AML-193 (cell line): ENCODE measurements at regions not wholly inside any gene's neighbourhood (a gene's known extent, or its start where the extent isn't known, plus 50 kb on each side); places are given as distances from the start of the nearest gene placed in this dataset.
A peak's percentile ranks its signal among the peaks of the same experiment; 100 is the strongest.

Experiments used
- DNase-seq, 2 experiments: peaks; one replicate each; lab custom pipeline; 2025; lab: John Stamatoyannopoulos, UW

DNA sequence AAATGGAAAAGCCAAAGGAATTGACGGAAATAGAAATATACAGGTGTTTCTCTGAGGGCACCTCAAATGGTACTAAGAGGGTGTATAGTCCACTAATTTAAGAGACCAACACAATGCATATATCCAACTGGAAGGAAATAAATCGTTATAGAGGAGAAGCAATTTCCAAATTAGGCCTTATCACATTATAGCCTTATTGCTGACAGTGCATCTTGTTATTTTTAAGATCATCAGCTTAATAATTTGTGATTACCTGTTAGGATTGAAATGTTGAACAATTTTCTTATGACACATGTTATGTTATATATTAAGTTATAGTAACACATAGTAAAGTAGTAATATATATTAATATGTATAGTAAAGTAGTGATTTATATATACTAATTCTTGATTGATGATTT, 915.7 kb upstream of the PCDH9 start:
- no peak for DNase-seq

DNA sequence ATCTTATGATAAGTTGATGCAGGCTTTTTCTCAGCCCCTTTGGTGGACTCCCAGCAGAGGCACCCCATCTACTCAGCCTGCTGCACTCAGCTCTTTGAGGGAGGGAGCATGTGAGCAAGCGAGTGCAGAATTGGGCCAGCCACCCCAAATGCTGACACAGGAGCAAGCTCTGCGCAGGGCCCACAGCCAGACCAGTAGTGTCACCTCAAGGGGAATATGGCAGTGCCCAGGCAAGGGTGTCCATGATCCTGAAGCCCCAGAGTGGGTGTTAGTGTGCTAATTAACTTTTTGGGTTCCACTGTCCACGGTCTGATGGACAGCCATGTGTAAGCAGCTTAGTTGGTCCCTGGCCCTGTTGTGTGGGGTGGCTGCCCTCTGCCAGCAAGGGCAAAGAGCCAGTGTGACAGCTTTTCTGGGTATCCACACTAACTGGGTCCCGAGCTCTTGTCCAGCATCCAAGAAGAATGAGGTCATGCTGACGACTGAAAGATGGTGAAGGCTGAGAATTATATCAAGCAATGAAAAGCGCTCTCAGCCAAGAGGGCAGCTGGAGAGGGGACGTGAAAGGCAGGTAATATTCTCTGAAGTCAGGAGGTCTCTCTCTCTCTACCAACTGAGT, 898.3 kb upstream of the PCDH9 start:
- DNase-seq: no peak

DNA sequence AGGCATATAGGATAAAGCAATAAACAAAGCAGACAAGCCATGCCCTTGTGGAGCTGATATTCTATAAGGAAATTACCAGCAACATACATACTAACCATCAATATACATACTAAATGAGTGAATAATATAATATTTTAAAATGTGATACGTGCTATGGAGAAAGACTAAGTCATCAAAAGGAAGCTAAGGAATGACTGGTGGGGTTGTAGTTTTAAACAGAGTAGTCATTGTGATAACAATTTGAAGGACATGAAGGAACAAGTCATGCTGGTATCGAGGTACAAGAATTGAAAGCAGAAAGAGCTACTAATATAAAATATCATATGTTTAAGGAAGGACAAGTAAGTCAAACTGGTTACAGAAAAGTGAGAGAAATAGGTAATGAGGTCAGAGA, 894.9 kb upstream of the PCDH9 start:
- DNase-seq: no peak

DNA sequence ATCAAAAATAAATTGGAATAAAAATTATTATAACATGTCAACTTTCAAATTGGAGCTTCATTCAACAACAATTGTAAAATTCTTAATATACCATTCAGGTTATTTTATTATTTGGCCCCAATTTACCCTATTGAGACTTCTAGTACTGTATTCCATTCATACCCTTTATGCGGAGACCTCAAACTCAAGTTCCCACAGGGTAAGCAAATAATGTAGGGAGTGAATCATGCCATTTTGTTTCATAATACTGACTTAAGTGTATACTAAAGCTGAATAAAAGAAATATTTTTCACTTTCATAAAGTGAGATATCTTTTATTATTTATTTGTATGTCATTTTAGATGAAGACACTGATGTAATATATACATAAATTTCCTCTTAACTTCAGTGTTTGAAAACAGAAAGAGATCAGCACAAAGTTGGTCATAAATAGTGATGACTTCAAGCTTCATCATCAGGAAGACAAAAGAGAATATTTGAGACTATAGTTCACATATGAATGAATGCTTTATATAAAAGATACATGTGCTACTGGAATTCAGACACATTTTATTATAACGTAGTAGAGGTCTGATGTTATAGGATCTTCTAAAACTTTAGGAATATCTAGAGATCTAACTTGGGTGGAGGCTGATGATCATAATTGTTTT, 894.4 kb upstream of the PCDH9 start:
- no peak for DNase-seq

DNA sequence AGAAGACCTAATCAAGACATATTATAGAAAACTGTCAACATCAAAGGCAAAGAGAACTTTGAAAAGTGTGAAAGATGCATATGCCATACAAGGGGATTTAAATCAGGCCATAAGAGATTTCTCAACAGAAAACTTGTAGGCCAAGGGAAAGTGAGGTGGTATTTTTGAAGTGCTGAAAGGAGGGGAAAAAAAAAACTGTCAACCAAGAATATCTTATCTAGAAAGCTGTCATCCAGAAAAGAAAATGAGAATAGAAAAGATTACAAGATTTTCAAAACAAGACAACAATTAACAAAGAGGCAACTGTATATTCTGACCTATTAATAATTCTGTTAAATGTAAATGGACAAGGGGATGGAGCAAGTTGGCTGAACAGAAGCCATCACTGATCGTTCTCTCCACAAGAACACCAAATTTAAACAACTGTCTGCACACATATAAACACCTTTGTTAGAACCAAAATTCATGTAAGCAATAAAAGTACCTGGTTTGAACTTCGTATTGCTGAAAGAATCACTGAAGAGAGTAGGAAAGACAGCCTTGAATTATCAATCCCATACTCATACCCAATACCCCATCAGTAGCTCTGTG, 880.1 kb upstream of the PCDH9 start:
- DNase-seq: no peak

DNA sequence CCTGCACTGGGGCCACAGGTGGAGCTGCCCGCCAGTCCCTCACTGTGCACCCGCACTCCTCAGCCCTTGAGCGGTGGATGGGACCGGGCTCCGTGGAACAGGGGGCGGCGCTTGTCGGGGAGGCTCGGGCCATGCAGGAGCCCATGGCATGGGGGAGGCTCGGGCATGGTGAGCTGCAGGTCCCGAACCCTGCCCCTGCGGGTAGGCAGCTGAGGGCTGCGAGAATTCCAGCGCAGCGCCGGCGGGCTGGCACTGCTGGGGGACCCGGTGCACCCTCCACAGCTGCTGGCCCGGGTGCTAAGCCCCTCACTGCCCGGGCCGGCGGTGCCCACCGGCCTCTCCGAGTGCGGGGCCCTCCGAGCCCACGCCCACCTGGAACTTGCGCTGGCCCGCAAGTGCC, 877.5 kb upstream of the PCDH9 start:
- DNase-seq: no peak

DNA sequence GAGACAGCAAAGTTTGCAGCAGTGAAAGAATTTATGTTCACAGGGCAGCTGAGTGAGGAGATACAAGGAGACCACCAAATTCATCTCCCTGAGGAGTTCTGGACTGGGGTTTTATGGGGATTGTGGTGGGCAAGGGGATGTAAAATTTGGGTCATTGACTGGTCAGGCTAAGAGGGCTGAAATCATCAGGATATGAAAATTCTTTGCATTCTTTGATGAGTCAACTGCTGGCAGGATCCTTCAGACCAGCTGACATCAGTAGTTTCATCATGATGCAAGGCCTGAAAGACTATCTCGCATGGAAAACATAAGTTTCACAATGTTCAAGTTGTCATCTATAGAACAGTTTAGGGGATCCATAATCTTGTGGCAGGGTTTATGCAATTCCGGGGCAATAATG, 869.5 kb upstream of the PCDH9 start:
- no peak for DNase-seq

DNA sequence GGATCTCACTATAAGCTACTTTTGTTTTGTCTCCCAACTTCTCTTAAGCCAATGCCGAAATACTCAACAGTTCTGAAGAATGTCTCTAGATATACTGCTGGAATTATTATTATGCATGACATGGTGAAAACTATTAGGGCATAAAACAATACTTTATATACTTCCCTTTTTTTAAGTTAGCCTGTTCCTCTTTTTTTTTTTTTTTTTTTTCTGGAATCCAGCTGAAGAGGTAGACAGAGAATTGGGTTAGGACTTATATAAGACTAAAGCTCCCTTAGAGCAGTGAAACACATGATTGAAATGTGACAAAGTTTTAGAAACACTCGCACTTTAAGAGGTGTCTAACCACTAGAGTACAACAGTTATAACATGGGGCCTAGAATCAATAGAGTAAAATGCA, 850.9 kb upstream of the PCDH9 start:
- DNase-seq: peak; percentile 8 to 33

DNA sequence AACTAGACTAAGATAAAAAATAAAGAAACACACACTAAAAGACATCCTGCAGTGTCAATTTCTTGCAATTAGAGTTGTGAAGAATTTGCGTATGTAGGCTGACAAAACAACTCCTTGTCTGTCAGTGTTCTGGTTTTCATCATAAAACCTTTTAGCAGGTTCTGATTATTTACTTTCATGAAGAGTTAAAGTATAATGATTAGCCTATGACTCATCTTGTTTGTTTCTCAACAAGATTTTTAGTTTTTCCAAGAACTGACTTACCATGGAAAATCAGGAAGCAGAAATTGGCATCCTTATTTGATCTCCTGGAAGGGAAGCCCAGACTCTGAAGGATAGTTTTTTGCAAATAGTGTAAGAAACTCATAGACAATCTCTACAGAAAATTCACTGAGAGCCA, 848.7 kb upstream of the PCDH9 start:
- no peak for DNase-seq

DNA sequence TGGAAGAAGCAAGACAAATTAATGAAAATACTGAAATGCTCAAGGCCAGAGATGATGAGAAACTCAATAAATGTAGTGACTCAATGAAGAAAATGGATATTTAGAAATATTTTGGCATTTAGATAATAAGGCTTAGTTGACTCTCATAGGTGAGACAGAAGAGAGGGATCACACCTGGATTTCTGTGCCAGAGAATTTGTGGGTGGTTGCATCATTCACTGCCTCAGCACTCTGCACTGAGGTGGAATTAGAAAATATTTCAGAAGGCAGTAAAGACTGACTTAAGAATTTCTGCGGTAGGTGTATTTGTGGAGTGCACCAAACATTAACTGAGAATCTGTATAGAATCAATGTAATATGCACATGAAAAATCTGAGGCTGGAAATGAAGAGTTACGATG, 848.3 kb upstream of the PCDH9 start:
- DNase-seq: no peak

DNA sequence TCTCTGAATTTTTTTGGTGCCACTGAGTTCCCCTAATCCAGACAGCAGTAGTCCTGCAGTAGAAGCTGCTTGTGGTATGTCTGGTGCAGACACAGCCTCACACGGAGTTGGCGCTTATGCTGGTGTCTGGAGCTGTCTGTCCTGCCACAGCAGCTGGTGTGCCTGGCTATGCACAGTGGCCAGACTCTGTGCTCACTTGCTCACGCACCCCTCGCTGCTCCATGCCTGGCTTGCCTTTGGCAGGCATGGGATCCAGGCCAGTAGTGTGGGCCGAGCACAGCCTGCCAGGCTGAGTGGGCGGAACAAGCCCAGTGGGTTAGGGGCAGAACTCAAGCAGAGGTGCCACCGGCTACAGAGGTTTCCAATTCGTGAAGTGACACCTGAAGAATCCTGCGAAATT, 845.9 kb upstream of the PCDH9 start:
- DNase-seq: no peak

DNA sequence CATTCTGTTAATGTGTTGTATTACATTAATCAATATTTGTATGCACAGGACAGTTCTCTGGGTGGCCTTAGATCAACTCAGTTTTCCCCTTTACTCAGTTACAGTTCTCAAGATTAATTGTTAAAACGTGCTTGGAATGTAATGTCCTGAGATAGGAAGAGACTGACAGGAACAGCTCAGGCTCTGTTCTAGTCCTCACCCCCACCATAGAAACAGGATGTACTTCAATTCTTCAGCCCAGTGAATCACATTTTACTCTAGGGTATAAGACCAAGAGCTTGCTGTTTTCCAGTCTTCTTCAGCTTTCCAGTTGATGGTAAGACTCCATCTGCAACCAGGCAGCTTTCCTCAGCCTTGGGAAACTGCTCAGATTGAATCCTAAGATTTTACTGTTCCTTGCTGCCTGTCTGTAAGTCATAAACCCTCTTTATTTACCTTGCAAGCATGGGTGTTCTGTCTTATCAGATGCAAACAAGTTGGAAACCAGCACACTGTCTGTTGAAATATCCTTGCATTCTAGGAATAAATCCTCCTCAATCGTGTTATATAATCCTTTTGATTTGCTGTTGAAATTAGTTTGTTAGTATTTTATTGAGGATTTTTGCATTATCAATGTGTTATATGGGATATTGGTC, 836.9 kb upstream of the PCDH9 start:
- no peak for DNase-seq

DNA sequence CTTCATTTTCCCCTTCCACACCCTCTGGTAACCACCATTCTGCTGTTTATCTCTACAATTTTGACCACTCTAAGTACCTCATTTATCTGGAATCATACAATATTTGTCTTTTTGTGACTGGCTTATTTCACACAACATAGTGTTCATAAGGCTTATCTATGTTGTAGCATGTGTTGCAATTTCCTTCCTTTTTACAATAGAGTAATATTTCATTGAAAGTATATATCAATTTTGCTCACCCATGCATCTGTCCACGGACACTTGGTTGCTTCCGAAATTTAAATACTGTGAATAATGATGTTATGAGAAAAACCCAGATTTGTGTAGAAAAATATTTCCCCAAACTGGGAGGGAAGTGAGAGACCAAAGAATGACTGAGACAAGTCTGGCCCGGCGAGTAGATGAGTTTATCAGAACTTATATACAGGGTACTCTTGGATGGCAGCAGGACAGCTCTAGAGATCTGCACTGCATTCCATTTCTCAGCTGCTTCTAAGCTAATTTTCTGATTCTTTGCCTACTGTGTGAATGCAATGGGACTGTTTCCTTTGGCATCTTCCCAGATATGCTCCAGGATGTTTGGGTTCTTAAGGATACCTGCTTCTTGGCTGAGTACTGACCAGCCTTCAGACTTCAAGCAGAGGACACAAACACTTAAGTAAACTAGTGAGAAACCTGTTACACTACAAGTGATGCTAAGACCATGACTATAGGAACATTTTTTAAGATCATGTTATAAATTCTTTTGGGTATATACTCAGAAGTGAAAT, 834.0 kb upstream of the PCDH9 start:
- DNase-seq: no peak

DNA sequence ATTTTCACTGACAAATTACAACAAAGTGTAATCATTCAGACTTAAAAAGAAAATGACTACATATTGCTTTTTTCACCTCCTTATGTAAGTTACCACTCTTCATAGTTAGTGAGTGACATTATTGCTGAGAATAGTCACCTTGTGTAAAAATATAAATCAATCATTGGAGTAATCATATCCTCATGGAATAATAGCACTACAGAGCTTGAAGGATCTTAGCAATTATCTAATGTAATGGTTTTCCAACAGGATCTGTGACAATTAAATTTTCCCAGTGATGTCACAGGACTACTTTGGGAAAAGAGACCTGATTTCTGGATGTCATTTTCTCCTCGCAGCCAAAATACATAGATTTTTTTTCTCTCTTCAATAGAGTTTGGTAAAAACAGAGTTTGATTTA, 833.0 kb upstream of the PCDH9 start:
- DNase-seq: no peak

DNA sequence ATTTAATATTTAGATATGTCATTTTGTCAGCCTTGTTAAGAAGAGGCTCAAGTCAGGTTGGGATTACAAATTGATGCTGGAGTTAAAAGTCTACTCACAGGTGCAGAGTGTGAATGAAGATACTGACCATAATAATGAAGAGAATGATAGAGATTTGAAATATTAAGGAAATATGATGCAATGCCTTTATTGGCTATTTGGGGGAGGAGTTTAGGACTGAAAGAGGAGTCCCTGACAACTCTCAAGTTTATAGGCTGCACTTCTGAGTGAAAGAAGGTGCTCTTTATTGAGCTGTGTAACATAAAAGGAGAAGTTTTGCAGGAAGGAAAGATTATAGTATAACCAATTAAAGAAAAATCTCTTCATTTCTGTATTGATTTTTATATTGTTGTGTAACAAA, 827.7 kb upstream of the PCDH9 start:
- no peak for DNase-seq

DNA sequence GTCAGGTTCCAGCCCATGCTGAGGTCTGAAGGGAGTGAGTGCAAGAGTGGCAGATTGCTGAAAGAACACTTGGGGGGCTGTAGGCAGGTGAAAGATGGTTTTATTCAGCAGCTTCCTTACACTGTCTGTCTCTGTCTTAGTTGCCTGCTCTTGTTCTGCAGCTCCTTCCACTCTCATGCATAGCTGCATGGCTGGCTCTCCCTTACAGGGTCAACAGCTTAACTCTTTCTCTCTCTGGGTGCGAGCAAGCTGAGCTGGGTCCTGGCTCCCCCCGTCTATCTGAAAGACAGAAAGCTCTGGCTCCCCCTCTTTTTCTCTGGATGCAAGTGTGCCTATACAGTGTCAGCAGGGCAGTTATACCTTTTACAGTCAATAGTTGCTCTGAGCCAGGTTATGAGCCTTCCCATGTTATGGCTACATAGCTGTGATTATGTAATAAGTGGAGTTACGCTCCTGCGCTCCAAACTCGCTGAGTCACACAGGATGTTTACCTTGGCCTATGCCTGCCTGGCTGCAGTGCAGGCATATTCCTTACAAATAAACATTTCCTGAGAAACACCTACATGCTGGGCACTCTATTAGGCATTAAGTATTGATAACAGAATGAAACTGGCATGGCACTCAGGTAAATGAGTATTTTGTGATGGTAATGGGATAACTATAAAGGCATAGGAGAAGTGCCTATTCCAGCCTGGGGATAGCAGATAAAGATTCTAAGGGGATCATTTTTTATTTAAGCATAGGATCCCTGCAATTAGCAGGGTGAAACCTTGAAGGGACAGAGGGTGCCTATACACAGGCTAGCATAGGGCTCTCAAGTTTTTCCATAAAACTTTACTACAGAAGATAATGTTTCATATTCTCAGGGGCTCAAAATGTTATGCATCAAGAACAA, 826.9 kb upstream of the PCDH9 start:
- DNase-seq: no peak

DNA sequence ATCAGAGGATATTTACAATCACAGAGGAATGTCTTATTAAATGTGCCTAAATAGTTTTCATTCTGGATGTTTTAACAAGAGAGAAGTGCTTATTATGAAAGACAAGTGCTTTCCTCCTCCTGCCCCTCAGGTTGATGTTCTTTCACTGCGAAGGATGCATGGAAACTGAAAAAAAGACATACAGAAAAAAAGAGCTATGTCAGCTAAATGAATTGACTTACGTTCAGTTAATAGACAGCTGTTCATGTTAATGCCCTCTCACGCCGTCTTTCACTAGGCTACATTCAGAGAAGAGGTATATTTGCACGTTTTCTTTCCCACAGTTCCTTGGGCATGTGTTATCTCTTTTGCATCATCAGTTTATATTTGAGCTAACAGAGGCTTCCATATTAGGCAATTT, 821.8 kb upstream of the PCDH9 start:
- DNase-seq: no peak

DNA sequence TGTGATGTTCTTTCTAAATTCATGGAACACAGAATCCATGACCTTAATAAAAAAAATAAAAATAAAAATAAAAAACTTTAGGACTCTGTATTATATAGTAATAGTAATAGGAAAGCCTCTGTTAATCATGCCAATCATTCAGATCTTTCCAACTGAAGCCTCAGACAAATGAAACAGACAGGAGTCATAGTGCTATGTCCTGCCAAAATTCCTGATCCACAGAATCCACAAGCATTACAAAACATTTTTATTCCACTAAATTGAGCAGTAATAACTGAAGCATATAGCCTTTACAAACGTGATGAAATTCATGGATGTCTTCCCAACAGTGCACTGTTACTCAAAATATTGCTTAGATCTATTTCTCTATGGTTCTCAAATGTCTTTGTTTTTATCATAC, 820.6 kb upstream of the PCDH9 start:
- no peak for DNase-seq

DNA sequence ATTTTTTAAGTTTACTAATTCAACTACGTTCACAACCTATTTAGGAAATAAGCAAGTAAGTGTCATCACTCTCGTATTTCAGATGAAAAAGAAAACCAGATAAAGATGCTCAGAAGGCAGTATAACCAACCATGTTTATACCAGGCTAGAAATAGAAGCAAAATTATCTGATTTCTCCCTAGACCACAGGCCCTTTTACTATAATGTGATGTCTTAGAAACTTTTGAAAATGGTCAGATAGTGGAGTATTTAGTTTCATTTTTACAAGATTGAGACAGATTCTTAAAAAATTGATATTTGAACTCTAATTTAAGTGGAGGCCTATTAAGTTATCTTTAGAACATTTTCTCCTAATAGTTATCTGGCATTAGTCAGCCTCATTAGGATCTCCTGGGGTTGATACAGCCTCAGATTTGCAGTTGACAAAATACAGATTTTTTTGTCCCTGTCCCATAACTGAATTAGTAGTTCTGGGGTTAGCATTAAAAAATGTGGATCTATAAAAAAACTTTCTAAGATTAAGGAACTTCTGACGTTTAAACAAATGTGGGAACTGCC, 818.7 kb upstream of the PCDH9 start:
- no peak for DNase-seq

DNA sequence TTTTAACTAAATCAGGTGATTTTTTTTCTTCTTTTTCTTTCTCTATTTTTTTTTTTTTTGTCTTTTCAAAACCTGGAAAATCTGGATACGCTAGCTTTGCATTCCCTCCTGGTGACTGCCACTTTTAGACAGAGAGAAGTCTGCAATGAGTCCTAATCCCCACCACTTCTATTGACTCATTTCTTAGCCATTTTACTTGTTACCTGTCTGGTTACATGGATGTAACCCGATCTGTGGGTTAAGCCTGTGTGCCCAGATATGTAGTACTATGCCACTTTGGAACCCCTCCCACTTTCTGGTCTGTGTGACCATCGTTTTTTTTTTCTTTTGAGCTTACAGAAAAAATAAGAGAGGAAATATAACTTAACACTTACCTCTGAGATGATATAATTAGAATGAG, 817.8 kb upstream of the PCDH9 start:
- no peak for DNase-seq

DNA sequence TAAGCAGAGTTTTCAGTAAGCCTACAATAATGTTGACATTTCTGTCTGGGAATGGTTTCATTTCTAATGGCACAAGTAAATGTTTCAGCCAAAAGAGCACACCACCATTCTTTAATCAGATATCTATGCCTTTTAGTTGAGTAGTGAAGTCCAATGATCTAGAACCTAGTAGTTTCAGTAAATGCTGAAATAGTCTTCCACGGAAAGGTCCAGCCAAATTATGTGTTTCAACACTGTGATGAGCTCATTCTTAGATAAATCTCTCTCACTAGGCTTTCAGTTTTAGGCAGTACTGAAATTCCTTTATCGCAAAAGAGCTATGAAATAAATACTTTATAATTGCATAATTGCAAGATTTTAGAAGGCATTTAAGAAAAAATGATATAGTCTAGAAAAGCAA, 816.8 kb upstream of the PCDH9 start:
- DNase-seq: no peak
